IPS DF 4.7 (cell line): ENCODE measurements at regions not wholly inside any gene's neighbourhood (a gene's known extent, or its start where the extent isn't known, plus 50 kb on each side); places are given as distances from the start of the nearest gene placed in this dataset.
"Not testable (repeated sequence)": the region's sequence is repeated elsewhere in the genome, so short reads cannot be mapped to it uniquely, and the experiment has no call there.

Source experiments
- DNase-seq: peaks from one replicate; pipeline ENCODE4 v3.0.0-alpha.2; 2013; ENCODE audit warnings: low spot score; ENCODE audit errors: extremely low read depth

DNA sequence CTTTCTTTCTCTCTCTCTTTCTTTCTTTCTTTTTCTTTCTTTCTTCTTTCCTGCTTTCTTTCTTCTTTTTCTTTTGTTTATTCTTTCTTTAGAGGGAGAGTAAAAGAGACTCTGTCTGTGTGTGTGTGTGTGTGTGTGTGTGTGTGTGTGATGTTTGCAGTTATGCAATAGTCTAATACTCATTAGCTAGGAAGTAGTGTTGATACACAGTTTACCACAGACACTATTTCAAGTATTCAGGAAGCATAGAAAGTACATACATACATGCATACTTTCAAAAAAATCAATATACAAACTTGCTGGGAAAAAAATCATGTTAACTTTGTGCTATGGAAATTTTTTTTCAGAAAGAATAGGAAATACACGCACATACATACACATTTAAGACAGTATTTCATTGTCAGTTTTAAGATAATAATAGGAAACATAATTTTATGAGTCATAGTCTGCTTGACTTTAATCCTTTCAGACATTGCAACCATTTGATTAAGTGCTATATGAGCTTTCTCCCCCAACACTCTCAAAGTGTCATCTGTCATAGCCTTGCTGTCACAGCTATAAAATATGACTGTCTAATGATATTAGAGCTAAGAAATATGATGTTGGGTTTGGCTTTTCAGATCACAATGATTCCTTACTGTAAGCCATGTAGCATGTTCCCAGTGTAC lies 74.9 kb upstream of the EPHA3 start:
- DNase-seq: no peak

DNA sequence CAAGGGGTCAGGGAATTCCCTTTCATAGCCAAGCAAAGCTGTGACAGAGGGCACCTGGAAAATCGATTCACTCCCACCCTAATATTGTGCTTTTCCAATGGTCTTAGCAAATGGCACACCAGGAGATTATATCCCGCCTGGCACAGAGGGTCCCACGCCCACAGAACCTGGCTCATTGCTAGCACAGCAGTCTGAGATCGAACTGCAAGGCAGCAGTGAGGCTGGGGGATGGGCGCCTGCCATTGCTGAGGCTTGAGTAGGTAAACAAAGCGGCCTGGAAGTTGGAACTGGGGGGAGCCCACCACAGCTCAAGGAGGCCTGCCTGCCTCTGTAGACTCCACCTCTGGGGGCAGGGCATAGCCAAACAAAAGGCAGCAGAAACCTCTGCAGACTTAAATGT lies 72.7 kb upstream of the EPHA3 start:
- not testable (repeated sequence) for DNase-seq

DNA sequence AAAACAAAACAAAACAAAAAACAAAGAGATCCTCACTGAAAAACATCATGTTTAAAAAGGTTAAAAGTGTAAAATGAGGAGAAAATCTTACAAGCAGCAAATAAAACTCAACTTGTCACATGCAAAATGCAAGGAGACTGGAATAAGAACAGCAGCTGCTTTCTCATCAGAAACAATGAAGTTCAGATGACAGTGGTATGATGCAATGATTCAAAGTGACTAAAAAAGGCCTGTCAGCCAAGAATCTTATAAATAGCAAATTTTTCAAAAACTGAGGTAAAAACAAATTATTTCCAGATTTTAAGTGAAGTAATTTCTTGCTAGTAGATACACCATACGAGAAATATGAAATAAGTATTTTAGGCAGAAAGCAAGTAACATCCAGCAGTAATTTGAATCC lies 68.6 kb upstream of the EPHA3 start:
- no peak for DNase-seq

DNA sequence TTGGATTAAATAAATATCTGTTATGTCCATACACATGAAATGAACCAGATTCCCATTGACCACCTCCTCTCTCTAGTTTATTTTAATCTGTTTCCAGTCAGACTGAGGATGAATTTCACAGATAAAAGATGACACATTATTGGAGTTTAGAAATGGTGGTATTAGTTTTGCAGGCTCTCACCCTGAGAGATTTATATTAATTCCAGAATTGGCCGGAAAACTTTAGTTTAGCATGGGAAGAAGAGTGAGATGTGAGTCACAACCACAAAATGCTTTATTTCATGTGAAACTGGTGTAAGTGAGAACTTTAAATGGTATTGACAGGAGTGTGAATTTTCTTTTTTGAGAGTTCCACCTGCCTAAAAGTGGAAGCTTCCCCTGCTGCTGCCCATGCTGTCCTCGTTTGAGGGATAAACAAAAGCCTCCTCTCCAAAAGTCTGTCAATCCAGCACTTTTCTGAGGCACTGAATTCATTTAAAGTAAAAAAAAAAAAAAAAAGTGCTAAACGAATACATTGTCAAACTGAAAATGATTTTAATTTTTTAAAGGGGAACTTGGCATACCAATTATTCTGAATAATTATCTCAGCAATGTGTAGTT lies 65.1 kb upstream of the EPHA3 start:
- DNase-seq: no peak

DNA sequence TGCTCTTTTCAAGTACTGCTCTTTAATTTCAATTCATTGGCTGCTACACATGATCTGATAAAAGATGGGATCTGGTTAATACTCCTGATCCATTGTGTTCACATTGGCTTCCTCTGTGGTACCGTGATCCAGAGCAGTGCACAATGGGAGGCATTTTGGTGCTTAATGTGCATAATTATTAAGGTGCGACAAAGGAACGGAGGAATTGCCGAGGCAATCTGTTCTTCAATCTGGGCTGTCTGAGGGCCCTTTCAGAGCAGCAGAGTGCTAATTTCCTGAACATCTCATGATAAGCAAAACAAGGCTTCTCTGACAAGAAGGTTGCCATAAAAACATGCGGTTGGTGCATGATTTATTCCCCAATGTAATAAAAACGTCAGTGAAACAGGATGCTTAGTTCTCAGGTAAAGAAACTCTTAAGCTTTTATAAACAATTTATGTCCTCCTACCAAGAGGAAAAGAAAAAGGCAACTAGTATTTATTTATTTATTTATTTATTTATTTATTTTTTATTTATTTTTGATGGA lies 64.0 kb upstream of the EPHA3 start:
- DNase-seq: no peak

DNA sequence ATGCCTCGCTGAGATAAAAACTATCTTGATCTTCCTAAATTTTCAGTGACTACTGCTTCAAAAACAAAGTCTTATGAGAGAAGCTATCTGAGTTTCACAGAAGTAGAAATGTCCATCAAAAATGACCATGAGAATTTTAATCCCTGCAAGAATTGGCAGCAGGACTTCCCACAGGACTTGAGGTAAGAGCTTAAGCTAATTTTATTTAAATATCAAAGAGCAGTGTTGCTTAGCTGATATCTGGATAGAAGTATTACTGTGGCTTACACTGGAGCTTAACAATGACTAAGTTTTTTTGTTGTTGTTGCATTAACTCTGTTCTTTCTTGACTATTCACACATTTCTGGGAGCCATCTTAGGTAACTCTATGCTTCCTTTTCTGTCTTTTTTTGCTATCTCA lies 60.8 kb upstream of the EPHA3 start:
- no peak for DNase-seq

DNA sequence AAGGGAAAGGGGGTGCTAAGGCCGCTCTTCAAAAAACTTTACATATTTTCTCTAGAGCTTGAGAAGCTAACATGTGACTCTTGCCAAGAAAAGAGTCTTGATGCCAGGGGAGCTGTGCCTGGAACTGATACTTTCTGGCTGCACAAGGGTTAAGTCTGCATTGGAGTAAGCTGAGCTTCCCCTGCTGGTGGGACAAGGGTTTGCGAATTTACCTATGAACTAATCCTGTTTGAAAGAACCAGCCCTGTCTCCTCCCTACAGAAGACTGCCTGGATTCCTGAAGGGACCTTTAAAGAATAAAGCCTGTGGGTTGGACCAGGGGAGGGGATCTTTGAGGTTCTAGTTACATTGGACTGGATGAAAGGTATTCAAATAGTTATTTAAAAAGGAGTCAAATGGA lies 58.3 kb upstream of the EPHA3 start:
- DNase-seq: peak; percentile 51

DNA sequence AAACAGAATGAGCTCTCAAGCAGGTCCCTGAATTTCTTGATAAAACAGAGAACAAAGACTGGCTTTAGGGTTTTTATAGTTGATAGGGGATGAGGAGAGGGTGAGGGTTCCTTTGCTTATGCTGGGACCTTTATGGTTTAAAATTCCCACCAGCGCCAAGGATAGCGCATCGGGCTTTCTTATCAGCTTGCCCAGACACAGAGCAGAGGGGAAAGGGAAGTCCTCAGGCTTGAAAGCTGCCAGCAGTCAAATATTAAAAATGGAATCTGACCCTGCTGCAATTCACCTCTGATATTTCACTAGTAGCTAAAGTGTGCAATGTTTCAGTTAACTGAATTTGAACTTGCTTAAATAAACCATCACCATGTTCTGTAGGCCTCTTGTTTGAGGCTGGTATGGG lies 55.0 kb upstream of the EPHA3 start:
- DNase-seq: no peak

DNA sequence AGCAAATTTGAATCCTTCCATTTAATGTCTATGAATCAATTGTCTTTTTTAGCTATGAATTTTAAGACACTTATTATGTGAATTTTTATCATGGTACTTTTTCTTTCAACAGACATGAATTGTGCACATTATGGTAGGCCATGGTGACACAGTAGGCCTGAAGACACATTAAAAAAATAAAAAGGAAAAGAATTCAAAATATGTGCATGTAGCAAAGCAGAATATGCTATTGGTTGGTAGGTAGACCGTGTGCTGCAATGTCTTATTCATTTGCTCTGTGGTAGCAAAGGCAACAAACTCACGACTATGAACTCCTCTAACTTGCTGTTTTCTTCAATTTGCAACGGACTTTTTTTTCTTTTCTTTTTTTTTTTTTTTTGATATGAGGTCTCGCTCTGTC lies 50.0 kb upstream of the EPHA3 start:
- DNase-seq: no peak
